CD4-positive, alpha-beta T cell treated with Interleukin-4 for 1 hour (primary cell): ENCODE measurements at regions not wholly inside any gene's neighbourhood (a gene's known extent, or its start where the extent isn't known, plus 50 kb on each side); places are given as distances from the start of the nearest gene placed in this dataset.

Source experiments
- DNase-seq, 2 donors: peaks; one replicate each; pipeline ENCODE4 v3.0.0-alpha.2; 2020 to 2022

GRCh38 chr9:73011181-73011750, 58.4 kb upstream of the ALDH1A1 start:
- no peak for DNase-seq

- DNase-seq = no peak
Measured at GRCh38 chr9:73009649-73010288, 56.9 kb upstream of the ALDH1A1 start.

- DNase-seq = no peak
Measured at GRCh38 chr9:73007966-73008672, 55.3 kb upstream of the ALDH1A1 start.

GRCh38 chr9:73006986-73007385, 54.1 kb upstream of the ALDH1A1 start:
- DNase-seq = no peak
